Astrocyte of the cerebellum (primary cell): ENCODE measurements at regions not wholly inside any gene's neighbourhood (a gene's known extent, or its start where the extent isn't known, plus 50 kb on each side); places are given as distances from the start of the nearest gene placed in this dataset.

Experiments used
- DNase-seq: peaks from one replicate; pipeline ENCODE4 v3.0.0-alpha.2; 2011; ENCODE audit warnings: low read depth
- H3K4me3 ChIP-seq: 2 replicates; pipeline ENCODE4 v1.5.1; 2011; ENCODE audit warnings: mild to moderate bottlenecking, low read depth, low read length, moderate library complexity
- CTCF ChIP-seq: IDR thresholded peaks from 2 replicates; pipeline ENCODE4 v1.5.1; 2012; ENCODE audit warnings: low read length, low read depth, moderate library complexity, mild to moderate bottlenecking; ENCODE audit errors: missing control alignments
- in situ Hi-C: cut with HindIII; loops from 2 replicates; pipeline ENCODE4 v1.10.0; 2017; ENCODE audit warnings: low sequenced_read_pairs

DNA sequence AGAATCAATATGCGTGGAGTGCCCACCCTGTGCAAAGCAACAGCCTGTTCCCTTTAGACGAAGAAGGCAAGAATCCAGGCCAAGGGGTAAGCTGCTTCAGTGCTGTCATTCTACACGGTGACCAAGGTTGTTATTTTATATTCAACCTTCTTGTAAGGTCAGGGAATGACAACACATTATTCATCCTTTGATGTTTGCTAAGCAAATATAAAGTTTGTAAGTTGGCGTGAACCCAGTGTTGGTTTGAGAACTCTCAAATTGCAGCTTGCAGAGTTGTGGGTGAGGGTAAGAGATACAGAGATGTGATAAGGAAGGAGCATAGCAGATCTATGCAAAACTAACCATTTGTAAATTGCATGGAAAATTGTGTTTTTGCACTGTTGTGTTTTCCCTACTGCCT is 436.7 kb downstream of the FGF9 start:
- DNase-seq = no peak
- H3K4me3 ChIP-seq = no peak overlapping the region
- TF ChIP-seq CTCF = no peak
- in situ Hi-C loops = no loop called here

- DNase-seq = peak; percentile 8
- no peak for TF ChIP-seq CTCF
- no peak overlapping the region for H3K4me3 ChIP-seq
- in situ Hi-C loops = no loop called here
Measured at GRCh38 chr13:22108283-22108942, 437.5 kb downstream of the FGF9 start.

DNA sequence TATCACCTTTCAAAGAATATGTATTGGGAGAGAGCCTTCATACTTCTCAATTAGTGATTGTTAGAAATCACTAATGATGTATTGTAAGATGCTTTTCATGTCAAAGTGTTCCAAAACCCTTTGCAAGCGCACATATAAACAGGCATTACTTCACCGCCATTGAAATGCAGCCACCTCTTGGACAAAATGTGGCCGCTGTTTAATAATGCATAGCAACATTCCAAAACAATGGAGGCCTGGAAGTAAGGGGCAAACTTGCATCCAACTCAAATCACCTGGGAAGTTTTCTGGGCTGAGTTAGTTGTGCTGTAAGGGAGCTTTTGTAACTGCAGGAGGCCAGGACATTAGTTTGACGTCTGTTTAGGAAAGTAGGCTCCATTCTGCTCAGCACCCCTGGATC is 438.1 kb downstream of the FGF9 start:
- no peak for TF ChIP-seq CTCF
- DNase-seq = no peak
- H3K4me3 ChIP-seq = no peak overlapping the region
- in situ Hi-C loops = no loop called here

GRCh38 chr13:22110368-22110767 is 439.5 kb downstream of the FGF9 start:
- no peak for TF ChIP-seq CTCF
- DNase-seq = no peak
- H3K4me3 ChIP-seq = no peak overlapping the region
- in situ Hi-C loops = no loop called here

DNA sequence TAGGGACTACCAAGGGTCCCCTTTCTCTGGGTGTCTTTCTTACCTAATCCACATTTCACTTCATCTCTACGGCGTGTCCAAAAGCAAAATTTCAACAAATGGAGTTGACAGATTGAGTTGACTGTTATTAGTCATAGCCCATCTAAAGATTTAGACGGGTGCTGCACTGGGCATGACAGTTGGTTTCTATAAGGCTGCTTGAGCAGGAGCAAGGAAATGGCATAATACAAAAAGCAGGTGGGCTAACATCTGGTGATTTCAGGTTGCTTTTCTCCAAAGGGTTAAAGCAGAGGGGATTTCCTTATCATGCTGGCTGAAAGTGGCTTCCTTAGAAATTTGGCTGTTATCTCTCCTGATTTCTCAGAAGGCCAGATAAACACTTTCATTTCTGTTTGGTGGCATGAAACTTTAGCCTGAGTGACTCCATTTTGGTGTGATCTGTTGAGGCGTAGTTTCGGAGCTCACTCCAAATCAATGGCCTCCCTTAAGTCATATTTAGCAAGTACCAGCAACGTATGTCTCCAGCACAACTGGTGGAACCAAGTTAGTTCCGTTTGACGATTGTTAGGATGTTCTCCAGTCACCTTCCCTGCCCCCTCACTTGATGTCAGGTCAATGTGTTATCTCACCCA is 440.4 kb downstream of the FGF9 start:
- in situ Hi-C loops = no loop called here
- TF ChIP-seq CTCF = no peak
- DNase-seq = no peak
- H3K4me3 ChIP-seq = no peak overlapping the region

- TF ChIP-seq CTCF = no peak
- in situ Hi-C loops = no loop called here
- no peak for DNase-seq
- no peak overlapping the region for H3K4me3 ChIP-seq
Measured at GRCh38 chr13:22111961-22112360, 441.1 kb downstream of the FGF9 start.
